Globus pallidus (tissue), 1 donor: ENCODE measurements at regions not wholly inside any gene's neighbourhood (a gene's known extent, or its start where the extent isn't known, plus 50 kb on each side); places are given as distances from the start of the nearest gene placed in this dataset.
"Not testable (repeated sequence)": the region's sequence is repeated elsewhere in the genome, so short reads cannot be mapped to it uniquely, and the experiment has no call there.

Source experiments
- DNase-seq: peaks from one replicate; pipeline ENCODE4 v3.0.0-alpha.2; 2015; ENCODE audit warnings: low spot score

GRCh38 chr9:71632776-71633175 lies 135.5 kb downstream of the CEMIP2 start:
- DNase-seq, result no peak

DNA sequence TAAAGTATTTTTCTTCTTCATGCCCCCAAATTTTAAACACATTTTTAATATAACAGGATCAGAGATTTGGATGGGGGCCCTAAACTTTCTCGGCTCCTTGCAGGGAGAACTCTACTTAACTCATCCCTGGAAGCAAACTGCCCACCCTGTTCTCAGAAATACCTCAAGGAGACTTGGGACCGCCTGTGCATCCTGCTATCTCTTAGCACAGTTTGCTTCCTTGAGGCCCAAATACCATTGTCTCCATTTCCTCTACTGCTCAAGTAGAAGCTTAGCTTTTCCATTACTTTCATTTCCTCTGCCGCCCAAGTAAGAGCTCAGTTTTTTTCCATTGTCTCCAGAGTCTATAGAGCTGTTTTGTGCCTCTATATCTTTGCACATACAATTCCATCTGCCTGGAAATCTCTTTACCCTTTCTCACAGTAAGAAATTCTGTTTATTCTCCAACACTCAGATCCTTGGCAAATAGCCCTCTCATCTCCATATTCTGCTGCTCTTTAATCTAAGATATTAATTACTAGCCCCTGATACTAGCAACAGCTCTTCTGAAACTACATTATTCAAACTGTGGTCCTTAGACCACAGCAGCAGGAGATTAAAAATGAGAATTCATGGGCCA lies 137.8 kb downstream of the CEMIP2 start:
- DNase-seq, result no peak

- DNase-seq, result no peak
Observed at GRCh38 chr9:71629578-71630215, 138.6 kb downstream of the CEMIP2 start.

GRCh38 chr9:71628247-71628646 lies 140.1 kb downstream of the CEMIP2 start:
- no peak for DNase-seq

DNA sequence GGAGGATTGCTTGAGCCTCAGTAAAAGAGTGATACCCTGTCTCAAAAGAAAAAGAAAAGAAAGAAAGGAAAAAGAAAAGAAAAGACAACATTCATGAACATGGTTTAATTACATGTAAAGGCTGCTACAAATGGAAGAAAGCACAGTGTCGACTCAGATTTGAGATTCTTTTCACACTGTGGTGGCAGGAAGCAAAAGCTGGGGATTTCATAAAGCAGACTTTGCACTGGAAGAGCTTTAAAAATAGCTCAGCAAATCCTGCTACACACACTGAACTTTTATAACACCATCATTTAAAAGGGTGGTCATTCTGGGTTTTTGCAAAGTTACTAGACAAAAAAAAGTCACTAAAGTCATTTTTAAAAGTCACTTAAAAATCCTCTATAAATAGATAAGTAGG lies 140.8 kb downstream of the CEMIP2 start:
- no peak for DNase-seq

DNA sequence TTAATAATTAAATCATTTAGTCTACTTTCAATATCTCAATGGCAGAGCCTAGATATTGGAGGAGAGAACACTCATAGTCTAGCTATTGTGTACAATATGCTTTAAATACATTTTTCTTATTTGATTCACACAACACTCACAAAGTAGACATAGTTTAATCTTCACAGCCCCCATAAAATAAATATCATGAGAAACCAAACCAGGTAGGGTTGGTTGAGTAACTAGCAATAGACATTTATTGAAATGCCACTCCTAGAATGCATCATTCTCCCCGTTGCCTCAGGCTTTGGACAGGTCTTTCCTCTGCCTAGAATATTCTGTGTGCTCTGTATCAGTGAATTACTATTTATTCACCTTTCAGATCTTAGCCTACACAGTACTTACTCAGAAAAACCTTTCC lies 141.9 kb downstream of the CEMIP2 start:
- DNase-seq, result no peak

GRCh38 chr9:71624728-71625127 lies 143.6 kb downstream of the CEMIP2 start:
- no peak for DNase-seq

DNA sequence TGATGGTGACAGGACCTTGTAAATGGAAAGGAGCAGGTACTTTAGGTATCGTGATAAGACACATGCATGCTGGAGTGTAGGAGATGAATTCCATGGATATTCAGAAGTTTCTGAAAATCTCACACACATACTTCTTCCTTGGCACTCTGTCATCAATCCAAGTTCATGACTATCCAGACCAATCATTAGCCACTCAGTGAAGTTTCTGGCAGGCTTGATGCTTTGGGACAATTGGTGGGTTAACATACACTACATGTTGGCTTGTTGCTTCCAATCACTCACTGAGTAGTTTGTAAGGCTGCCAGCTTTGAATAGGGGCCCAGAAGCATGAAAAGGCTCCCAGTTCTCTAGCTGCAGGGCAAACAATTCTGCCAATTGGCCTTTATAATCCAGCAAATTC lies 147.6 kb downstream of the CEMIP2 start:
- DNase-seq, result peak; percentile 69

- no peak for DNase-seq
Observed at GRCh38 chr9:71620331-71620730, 148.0 kb downstream of the CEMIP2 start.

- no peak for DNase-seq
Observed at GRCh38 chr9:71619926-71620325, 148.4 kb downstream of the CEMIP2 start.

GRCh38 chr9:71614409-71615010 lies 153.8 kb downstream of the CEMIP2 start:
- DNase-seq, result no peak

DNA sequence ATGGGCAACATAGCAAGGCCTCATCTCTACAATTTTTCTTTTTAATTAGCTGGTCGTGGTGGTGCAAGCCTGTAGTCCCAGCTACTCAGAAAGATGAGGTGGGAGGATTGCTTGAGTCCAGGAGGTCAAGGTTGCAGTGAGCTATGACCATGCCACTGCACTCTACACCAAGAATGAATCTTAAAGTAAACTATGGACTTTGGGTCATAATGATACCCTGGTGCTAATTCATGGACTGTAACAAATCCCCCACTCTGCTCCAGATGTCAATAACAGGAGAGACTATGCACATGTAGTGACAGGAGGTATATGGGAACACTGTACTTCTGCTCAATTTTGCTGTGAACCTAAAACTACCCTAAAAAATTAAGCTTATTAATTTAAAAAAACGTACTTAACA lies 155.4 kb downstream of the CEMIP2 start:
- DNase-seq, result no peak

GRCh38 chr9:71609448-71609830 lies 158.9 kb downstream of the CEMIP2 start:
- DNase-seq, result no peak

- no peak for DNase-seq
Observed at GRCh38 chr9:71608825-71609447, 159.4 kb downstream of the CEMIP2 start.

- no peak for DNase-seq
Observed at GRCh38 chr9:71608021-71608420, 160.3 kb downstream of the CEMIP2 start.

GRCh38 chr9:71607461-71607881 lies 160.8 kb downstream of the CEMIP2 start:
- no peak for DNase-seq

- DNase-seq, result peak; percentile 72
Observed at GRCh38 chr9:71604197-71605063, 163.9 kb downstream of the CEMIP2 start.

DNA sequence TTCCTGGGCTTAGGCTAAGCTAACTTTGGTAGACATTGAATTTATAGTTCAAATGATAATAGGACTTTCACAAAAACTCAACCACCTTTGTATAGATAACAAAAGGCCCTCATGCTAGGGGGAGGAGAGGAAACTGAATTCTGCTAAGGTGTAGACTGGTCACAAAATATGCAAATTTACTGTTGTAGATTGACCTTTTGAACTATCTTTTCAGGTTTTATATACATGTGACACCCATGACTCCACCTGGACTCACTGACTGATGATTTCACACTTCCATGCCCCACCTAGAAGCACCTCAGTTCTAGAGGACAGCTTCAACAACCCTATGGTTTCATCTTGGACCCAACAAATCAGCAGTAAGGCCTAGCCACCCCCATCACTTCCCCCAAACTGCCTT lies 165.7 kb downstream of the CEMIP2 start:
- DNase-seq, result no peak

DNA sequence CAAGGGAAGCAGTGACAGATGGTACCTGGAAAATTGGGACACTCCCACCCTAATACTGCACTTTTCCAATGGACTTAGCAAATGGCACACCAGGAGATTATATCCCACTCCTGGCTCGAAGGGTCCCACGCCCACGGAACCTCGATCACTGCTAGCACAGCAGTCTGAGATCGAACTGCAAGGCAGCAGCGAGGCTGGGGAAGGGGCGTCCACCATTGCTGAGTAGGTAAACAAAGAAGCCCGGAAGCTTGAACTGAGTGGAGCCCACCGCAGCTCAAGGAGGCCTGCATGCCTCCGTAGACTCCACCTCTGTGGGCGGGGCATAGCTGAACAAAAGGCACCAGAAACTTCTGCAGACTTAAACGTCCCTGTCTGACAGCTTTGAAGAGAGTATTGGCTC lies 172.6 kb downstream of the CEMIP2 start:
- DNase-seq, result not testable (repeated sequence)

DNA sequence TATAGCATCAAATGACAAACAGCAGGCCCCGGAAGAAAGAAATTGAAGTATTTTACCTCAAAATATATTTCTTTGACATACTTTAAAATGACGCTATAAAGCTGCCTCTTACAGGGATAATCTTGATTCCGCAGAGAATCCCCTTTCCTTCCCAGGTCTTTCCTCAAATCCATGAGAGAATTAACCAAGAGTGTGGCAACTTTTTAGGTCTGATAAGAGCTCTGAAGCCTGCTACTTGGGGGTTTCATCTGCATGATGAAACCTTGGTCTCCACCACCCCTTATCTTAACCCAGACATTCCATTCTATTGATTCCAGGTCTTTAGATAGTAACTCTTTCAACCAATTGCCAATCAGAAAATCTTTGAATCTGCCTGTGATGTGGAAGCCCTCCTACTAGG lies 173.8 kb downstream of the CEMIP2 start:
- no peak for DNase-seq

- no peak for DNase-seq
Observed at GRCh38 chr9:71592400-71592799, 175.9 kb downstream of the CEMIP2 start.

- no peak for DNase-seq
Observed at GRCh38 chr9:71590362-71590761, 178.0 kb downstream of the CEMIP2 start.
